ENCODE measurements at regions not wholly inside any gene's neighbourhood (a gene's known extent, or its start where the extent isn't known, plus 50 kb on each side); places are given as distances from the start of the nearest gene placed in this dataset.

DNA sequence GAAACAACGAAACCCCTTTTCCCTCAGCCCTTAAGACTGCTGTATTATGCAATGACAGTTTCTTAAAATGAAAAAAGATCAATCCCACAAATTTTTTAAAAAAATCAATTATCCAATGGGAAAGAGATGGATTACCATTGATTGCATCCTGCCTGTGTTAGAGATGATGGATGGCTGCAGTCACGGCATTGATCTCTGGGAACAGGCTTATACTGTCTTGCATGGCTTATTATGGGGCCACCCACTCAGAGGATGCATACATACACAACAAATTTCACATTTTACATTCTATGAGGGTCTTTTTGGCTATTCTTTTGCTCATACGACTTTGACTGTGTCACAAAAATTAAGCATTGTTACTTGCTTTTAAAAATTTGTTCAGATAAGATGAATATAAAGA lies 724.3 kb downstream of the HDGFL1 start (continued):
- TF ChIP-seq ZNF33B (CRISPR knock-in tag; IDR thresholded peaks at IDR 0.05), result no peak

DNA sequence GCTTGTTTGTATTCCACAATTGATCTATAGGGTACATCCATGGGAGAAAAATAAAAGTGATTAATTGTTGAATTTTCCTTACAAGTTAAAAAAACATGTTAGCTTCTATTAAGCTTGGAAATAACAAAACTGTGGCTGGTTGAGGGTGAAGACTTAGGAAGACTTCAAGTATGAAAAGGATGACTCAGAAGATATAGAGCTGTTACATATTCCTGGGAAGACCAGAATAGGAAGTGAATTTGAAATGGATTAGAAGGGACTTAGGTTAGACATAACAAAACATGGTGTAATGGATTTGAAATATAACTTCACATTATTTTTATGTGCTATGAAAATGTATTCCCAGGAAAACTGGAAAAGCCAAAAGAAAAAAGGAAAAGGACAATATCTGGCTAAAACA lies 732.2 kb downstream of the HDGFL1 start:
- DNase-seq (ENCODE audit: low spot score) (no peak), ATAC-seq (no peak), FAIRE-seq (no peak)
- no peaks in the 10 kb centered on the region for H3K36me3 ChIP-seq (replicated peaks in 1 of 2; ENCODE audit: control insufficient read depth in 1 of 2, insufficient read depth in 2 of 2, low read length in 2 of 2)
- POLR2A ChIA-PET, result no interaction called here
- H4K20me1 ChIP-seq (ENCODE audit: insufficient read depth, low read length), result no peaks in the 10 kb centered on the region
- CTCF ChIA-PET (ENCODE audit: low intra/inter-chr PET ratio, low total read pairs), result no interaction called here
- H3K27me3 ChIP-seq (ENCODE audit: control insufficient read depth in 1 of 2, insufficient read depth in 2 of 2, low read length in 2 of 2), result no peaks in the 10 kb centered on the region
- TF ChIP-seq MZF1 (CRISPR knock-in tag; IDR thresholded peaks at IDR 0.05; ENCODE audit: borderline replicate concordance) (no peak), MYC (CRISPR knock-in tag; IDR thresholded peaks at IDR 0.05; ENCODE audit: borderline replicate concordance) (no peak)
- no peak overlapping the region for H3K9ac ChIP-seq (ENCODE audit: insufficient read depth, low read depth, low read length)
- intact Hi-C loops (cut with micrococcal nuclease; ENCODE audit: unreplicated experiment) (no loop called here), in situ Hi-C loops (cut with HindIII; ENCODE audit: extremely low pct_ligation_motif_present, low pct_unique_long_range_greater_than_20kb) (no loop called here)
- peaks cover 89% of the 10 kb centered on the region for H3K9me3 ChIP-seq (ENCODE audit: low read length)
- H3K4me2 ChIP-seq (ENCODE audit: low read depth, low read length), result no peak overlapping the region
- no peak overlapping the region for H2AFZ ChIP-seq (ENCODE audit: low read length)
- BruUV-seq (replicated peaks), result no TSS peak
- no peak overlapping the region for H3K4me3 ChIP-seq (replicated peaks in 1 of 3; ENCODE audit: insufficient read depth in 1 of 3, low read depth in 2 of 3, low read length in 3 of 3)
- H3K79me2 ChIP-seq (ENCODE audit: insufficient read depth, low read length), result no peaks in the 10 kb centered on the region
- H3K4me1 ChIP-seq (ENCODE audit: insufficient read depth, low read length), result no peaks in the 10 kb centered on the region
- no peak overlapping the region for H3K27ac ChIP-seq (ENCODE audit: extremely low read length, insufficient read depth, low read length)

DNA sequence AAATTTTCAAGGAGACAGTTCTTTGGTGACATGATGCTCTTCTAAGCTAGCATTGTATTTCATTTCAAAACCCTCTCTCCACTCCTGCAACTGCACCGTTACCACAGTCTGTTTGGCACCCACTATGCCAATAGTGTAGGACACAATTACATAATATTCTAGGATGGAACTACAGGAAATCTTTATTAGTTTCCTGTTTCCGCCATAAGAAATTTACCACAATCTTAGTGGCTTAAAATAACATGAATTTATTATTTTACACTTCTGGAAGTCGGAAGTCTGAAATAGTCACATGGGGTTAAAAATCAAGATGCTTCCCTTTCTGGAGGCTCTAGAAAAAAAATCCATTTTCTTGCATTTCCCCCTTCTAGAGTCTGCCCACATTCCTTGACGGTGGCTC lies 733.1 kb downstream of the HDGFL1 start:
- Histone ChIP-seq H3K27ac (ENCODE audit: extremely low read length, insufficient read depth, low read length) (no peak overlapping the region), H3K4me2 (ENCODE audit: low read depth, low read length) (no peak overlapping the region), H4K20me1 (ENCODE audit: insufficient read depth, low read length) (no peaks in the 10 kb centered on the region), H2AFZ (ENCODE audit: low read length) (no peak overlapping the region), H3K9ac (ENCODE audit: insufficient read depth, low read depth, low read length) (no peak overlapping the region), H3K9me3 (ENCODE audit: low read length) (peaks cover 88% of the 10 kb centered on the region), H3K4me1 (ENCODE audit: insufficient read depth, low read length) (no peaks in the 10 kb centered on the region), H3K36me3 (replicated peaks in 1 of 2; ENCODE audit: control insufficient read depth in 1 of 2, insufficient read depth in 2 of 2, low read length in 2 of 2) (no peaks in the 10 kb centered on the region), H3K27me3 (ENCODE audit: control insufficient read depth in 1 of 2, insufficient read depth in 2 of 2, low read length in 2 of 2) (no peaks in the 10 kb centered on the region), H3K79me2 (ENCODE audit: insufficient read depth, low read length) (no peaks in the 10 kb centered on the region), H3K4me3 (replicated peaks in 1 of 3; ENCODE audit: insufficient read depth in 1 of 3, low read depth in 2 of 3, low read length in 3 of 3) (no peak overlapping the region)
- TF ChIP-seq, protein P1, sequence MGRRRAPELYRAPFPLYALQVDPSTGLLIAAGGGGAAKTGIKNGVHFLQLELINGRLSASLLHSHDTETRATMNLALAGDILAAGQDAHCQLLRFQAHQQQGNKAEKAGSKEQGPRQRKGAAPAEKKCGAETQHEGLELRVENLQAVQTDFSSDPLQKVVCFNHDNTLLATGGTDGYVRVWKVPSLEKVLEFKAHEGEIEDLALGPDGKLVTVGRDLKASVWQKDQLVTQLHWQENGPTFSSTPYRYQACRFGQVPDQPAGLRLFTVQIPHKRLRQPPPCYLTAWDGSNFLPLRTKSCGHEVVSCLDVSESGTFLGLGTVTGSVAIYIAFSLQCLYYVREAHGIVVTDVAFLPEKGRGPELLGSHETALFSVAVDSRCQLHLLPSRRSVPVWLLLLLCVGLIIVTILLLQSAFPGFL (CRISPR knock-in tag; IDR thresholded peaks at IDR 0.05), result no peak
- TF ChIP-seq TP53 (CRISPR knock-in tag; conservative IDR thresholded peaks at IDR 0.05), result no peak
- no peak for TF ChIP-seq GTF2F1 (IDR thresholded peaks at IDR 0.05; ENCODE audit: low read length)
- TF ChIP-seq RARG (CRISPR knock-in tag; IDR thresholded peaks at IDR 0.05; ENCODE audit: low read depth), result no peak
- POLR2A ChIA-PET, result no interaction called here
- intact Hi-C loops (cut with micrococcal nuclease; ENCODE audit: unreplicated experiment) (no loop called here), in situ Hi-C loops (cut with HindIII; ENCODE audit: extremely low pct_ligation_motif_present, low pct_unique_long_range_greater_than_20kb) (no loop called here)
- ATAC-seq, result no peak
- no TSS peak for BruUV-seq (replicated peaks)
- FAIRE-seq, result no peak
- DNase-seq (ENCODE audit: low spot score), result no peak
- CTCF ChIA-PET (ENCODE audit: low intra/inter-chr PET ratio, low total read pairs), result no interaction called here
- 28% methylated on average over 4 of the region's 4 CpGs for WGBS (ENCODE audit: low lambda C conversion rate)

All from HepG2 (cell line).